ENCODE measurements at regions not wholly inside any gene's neighbourhood (a gene's known extent, or its start where the extent isn't known, plus 50 kb on each side); places are given as distances from the start of the nearest gene placed in this dataset.
"Not testable (repeated sequence)": the region's sequence is repeated elsewhere in the genome, so short reads cannot be mapped to it uniquely, and the experiment has no call there.

- POLR2A ChIA-PET; H3K27me3 ChIP-seq (ENCODE audit: control insufficient read depth, insufficient read depth, low read length); in situ Hi-C loops (cut with HindIII; ENCODE audit: low pct_unique_long_range_greater_than_20kb, low sequenced_read_pairs): not testable (repeated sequence)
Observed at GRCh38 chr9:67394038-67394437, 401.7 kb upstream of the SPATA31A3 start.

GRCh38 chr9:67369664-67370063 is 377.3 kb upstream of the SPATA31A3 start:
- POLR2A ChIA-PET; H3K9me3 ChIP-seq (ENCODE audit: control insufficient read depth, insufficient read depth, low read depth, low read length); DNase-seq (ENCODE audit: low read depth, low spot score); H3K27me3 ChIP-seq (ENCODE audit: control insufficient read depth, insufficient read depth, low read length); H3K36me3 ChIP-seq (ENCODE audit: control insufficient read depth, insufficient read depth, low read length); BruUV-seq (replicated peaks); in situ Hi-C loops (cut with HindIII; ENCODE audit: low pct_unique_long_range_greater_than_20kb, low sequenced_read_pairs); intact Hi-C loops (cut with micrococcal nuclease; ENCODE audit: unreplicated experiment); CTCF ChIA-PET; ATAC-seq; H3K4me1 ChIP-seq (ENCODE audit: control insufficient read depth, insufficient read depth, low read length); H3K4me3 ChIP-seq (ENCODE audit: low read depth in 2 of 2, low read length in 2 of 2); H3K27ac ChIP-seq (ENCODE audit: low read length): not testable (repeated sequence)

More at GRCh38 chr9:67394038-67394437, 401.7 kb upstream of the SPATA31A3 start:
- ATAC-seq; H3K4me3 ChIP-seq (ENCODE audit: low read depth in 2 of 2, low read length in 2 of 2); BruUV-seq (replicated peaks); H3K4me1 ChIP-seq (ENCODE audit: control insufficient read depth, insufficient read depth, low read length); intact Hi-C loops (cut with micrococcal nuclease; ENCODE audit: unreplicated experiment); H3K36me3 ChIP-seq (ENCODE audit: control insufficient read depth, insufficient read depth, low read length); DNase-seq (ENCODE audit: low read depth, low spot score); H3K27ac ChIP-seq (ENCODE audit: low read length); CTCF ChIA-PET; H3K9me3 ChIP-seq (ENCODE audit: control insufficient read depth, insufficient read depth, low read depth, low read length): not testable (repeated sequence)

GRCh38 chr9:67362325-67362724 is 370.0 kb upstream of the SPATA31A3 start:
- H3K4me3 ChIP-seq (ENCODE audit: low read depth in 2 of 2, low read length in 2 of 2); DNase-seq (ENCODE audit: low read depth, low spot score); intact Hi-C loops (cut with micrococcal nuclease; ENCODE audit: unreplicated experiment); ATAC-seq; POLR2A ChIA-PET; H3K4me1 ChIP-seq (ENCODE audit: control insufficient read depth, insufficient read depth, low read length); H3K9me3 ChIP-seq (ENCODE audit: control insufficient read depth, insufficient read depth, low read depth, low read length); CTCF ChIA-PET; in situ Hi-C loops (cut with HindIII; ENCODE audit: low pct_unique_long_range_greater_than_20kb, low sequenced_read_pairs); BruUV-seq (replicated peaks); H3K27ac ChIP-seq (ENCODE audit: low read length); H3K36me3 ChIP-seq (ENCODE audit: control insufficient read depth, insufficient read depth, low read length); H3K27me3 ChIP-seq (ENCODE audit: control insufficient read depth, insufficient read depth, low read length): not testable (repeated sequence)

- CTCF ChIA-PET; intact Hi-C loops (cut with micrococcal nuclease; ENCODE audit: unreplicated experiment); BruUV-seq (replicated peaks); H3K9me3 ChIP-seq (ENCODE audit: control insufficient read depth, insufficient read depth, low read depth, low read length); H3K4me3 ChIP-seq (ENCODE audit: low read depth in 2 of 2, low read length in 2 of 2); H3K27me3 ChIP-seq (ENCODE audit: control insufficient read depth, insufficient read depth, low read length); in situ Hi-C loops (cut with HindIII; ENCODE audit: low pct_unique_long_range_greater_than_20kb, low sequenced_read_pairs); H3K27ac ChIP-seq (ENCODE audit: low read length); H3K4me1 ChIP-seq (ENCODE audit: control insufficient read depth, insufficient read depth, low read length); H3K36me3 ChIP-seq (ENCODE audit: control insufficient read depth, insufficient read depth, low read length); DNase-seq (ENCODE audit: low read depth, low spot score); ATAC-seq; POLR2A ChIA-PET: not testable (repeated sequence)
Observed at GRCh38 chr9:67353961-67354360, 361.6 kb upstream of the SPATA31A3 start.

- CTCF ChIA-PET; H3K4me3 ChIP-seq (ENCODE audit: low read depth in 2 of 2, low read length in 2 of 2); H3K4me1 ChIP-seq (ENCODE audit: control insufficient read depth, insufficient read depth, low read length); H3K9me3 ChIP-seq (ENCODE audit: control insufficient read depth, insufficient read depth, low read depth, low read length); intact Hi-C loops (cut with micrococcal nuclease; ENCODE audit: unreplicated experiment); H3K36me3 ChIP-seq (ENCODE audit: control insufficient read depth, insufficient read depth, low read length); POLR2A ChIA-PET; DNase-seq (ENCODE audit: low read depth, low spot score); in situ Hi-C loops (cut with HindIII; ENCODE audit: low pct_unique_long_range_greater_than_20kb, low sequenced_read_pairs); BruUV-seq (replicated peaks); H3K27me3 ChIP-seq (ENCODE audit: control insufficient read depth, insufficient read depth, low read length); ATAC-seq; H3K27ac ChIP-seq (ENCODE audit: low read length): not testable (repeated sequence)
Observed at GRCh38 chr9:67349424-67349759, 357.0 kb upstream of the SPATA31A3 start.

GRCh38 chr9:67348562-67349423 is 356.4 kb upstream of the SPATA31A3 start:
- CTCF ChIA-PET; H3K4me1 ChIP-seq (ENCODE audit: control insufficient read depth, insufficient read depth, low read length); POLR2A ChIA-PET; ATAC-seq; DNase-seq (ENCODE audit: low read depth, low spot score); BruUV-seq (replicated peaks); in situ Hi-C loops (cut with HindIII; ENCODE audit: low pct_unique_long_range_greater_than_20kb, low sequenced_read_pairs); H3K9me3 ChIP-seq (ENCODE audit: control insufficient read depth, insufficient read depth, low read depth, low read length); intact Hi-C loops (cut with micrococcal nuclease; ENCODE audit: unreplicated experiment); H3K27ac ChIP-seq (ENCODE audit: low read length); H3K36me3 ChIP-seq (ENCODE audit: control insufficient read depth, insufficient read depth, low read length); H3K4me3 ChIP-seq (ENCODE audit: low read depth in 2 of 2, low read length in 2 of 2); H3K27me3 ChIP-seq (ENCODE audit: control insufficient read depth, insufficient read depth, low read length): not testable (repeated sequence)

- not testable (repeated sequence) for ATAC-seq; BruUV-seq (replicated peaks)
Observed at GRCh38 chr9:67348094-67348493, 355.7 kb upstream of the SPATA31A3 start.

More at GRCh38 chr9:67348094-67348493, 355.7 kb upstream of the SPATA31A3 start:
- POLR2A ChIA-PET; H3K36me3 ChIP-seq (ENCODE audit: control insufficient read depth, insufficient read depth, low read length); intact Hi-C loops (cut with micrococcal nuclease; ENCODE audit: unreplicated experiment); H3K4me3 ChIP-seq (ENCODE audit: low read depth in 2 of 2, low read length in 2 of 2); H3K4me1 ChIP-seq (ENCODE audit: control insufficient read depth, insufficient read depth, low read length); CTCF ChIA-PET; H3K27me3 ChIP-seq (ENCODE audit: control insufficient read depth, insufficient read depth, low read length); H3K9me3 ChIP-seq (ENCODE audit: control insufficient read depth, insufficient read depth, low read depth, low read length); H3K27ac ChIP-seq (ENCODE audit: low read length); in situ Hi-C loops (cut with HindIII; ENCODE audit: low pct_unique_long_range_greater_than_20kb, low sequenced_read_pairs); DNase-seq (ENCODE audit: low read depth, low spot score): not testable (repeated sequence)

Data from Panc1 (cell line).